ENCODE measurements at regions not wholly inside any gene's neighbourhood (a gene's known extent, or its start where the extent isn't known, plus 50 kb on each side); places are given as distances from the start of the nearest gene placed in this dataset.

GRCh38 chr22:34489861-34490260 lies 569.6 kb upstream of the LARGE1 start:
- DNase-seq = no peak
- Mint-ChIP-seq H3K27ac (no peak overlapping the region), H3K4me1 (no peaks in the 10 kb centered on the region), H3K4me3 (no peak overlapping the region), H3K27me3 (no peaks in the 10 kb centered on the region), H3K9me3 (peaks cover 2 to 10% (median 6%) of the 10 kb centered on the region in 5 donors), H3K36me3 (no peaks in the 10 kb centered on the region)
- CTCF ChIA-PET = no interaction called here
- H3K27ac ChIP-seq (ENCODE audit: low read depth, low read length) = no peak overlapping the region
- H3K27me3 ChIP-seq (ENCODE audit: insufficient read depth, low read length, poor library complexity, severe bottlenecking) = no peaks in the 10 kb centered on the region
- H3K4me1 ChIP-seq (ENCODE audit: insufficient read depth, low read length) = no peaks in the 10 kb centered on the region
- POLR2A ChIA-PET = no interaction called here
- no peaks in the 10 kb centered on the region for H3K9me3 ChIP-seq (ENCODE audit: low read length)
- H3K36me3 ChIP-seq (ENCODE audit: insufficient read depth, low read length) = no peaks in the 10 kb centered on the region
- no peak overlapping the region for H3K4me3 ChIP-seq (ENCODE audit: low read length)

GRCh38 chr22:34490886-34491285 lies 570.6 kb upstream of the LARGE1 start:
- Histone ChIP-seq H3K4me3 (ENCODE audit: low read length) (no peak overlapping the region), H3K4me1 (ENCODE audit: insufficient read depth, low read length) (no peaks in the 10 kb centered on the region), H3K27me3 (ENCODE audit: insufficient read depth, low read length, poor library complexity, severe bottlenecking) (no peaks in the 10 kb centered on the region), H3K9me3 (ENCODE audit: low read length) (no peaks in the 10 kb centered on the region), H3K27ac (ENCODE audit: low read depth, low read length) (no peak overlapping the region), H3K36me3 (ENCODE audit: insufficient read depth, low read length) (no peaks in the 10 kb centered on the region)
- Mint-ChIP-seq H3K36me3 (no peaks in the 10 kb centered on the region), H3K4me1 (no peaks in the 10 kb centered on the region), H3K27me3 (no peaks in the 10 kb centered on the region), H3K9me3 (peaks cover 2 to 11% (median 6%) of the 10 kb centered on the region in 5 donors), H3K27ac (no peak overlapping the region), H3K4me3 (no peak overlapping the region)
- no peak for DNase-seq
- ChIA-PET POLR2A (no interaction called here), CTCF (no interaction called here)

- H3K9me3 ChIP-seq (ENCODE audit: low read length) = no peaks in the 10 kb centered on the region
- Mint-ChIP-seq H3K4me1 (no peaks in the 10 kb centered on the region), H3K4me3 (no peak overlapping the region), H3K27ac (no peak overlapping the region), H3K36me3 (no peaks in the 10 kb centered on the region), H3K27me3 (no peaks in the 10 kb centered on the region), H3K9me3 (peaks cover 2 to 13% (median 6%) of the 10 kb centered on the region in 5 donors)
- ChIA-PET POLR2A (no interaction called here), CTCF (no interaction called here)
- no peak for DNase-seq
- no peaks in the 10 kb centered on the region for H3K27me3 ChIP-seq (ENCODE audit: insufficient read depth, low read length, poor library complexity, severe bottlenecking)
- H3K4me3 ChIP-seq (ENCODE audit: low read length) = no peak overlapping the region
- no peaks in the 10 kb centered on the region for H3K36me3 ChIP-seq (ENCODE audit: insufficient read depth, low read length)
- no peaks in the 10 kb centered on the region for H3K4me1 ChIP-seq (ENCODE audit: insufficient read depth, low read length)
- no peak overlapping the region for H3K27ac ChIP-seq (ENCODE audit: low read depth, low read length)
Observed at GRCh38 chr22:34493486-34493885, 572.5 kb upstream of the ISX start.

- Mint-ChIP-seq H3K4me3 (no peak overlapping the region), H3K36me3 (no peaks in the 10 kb centered on the region), H3K9me3 (peaks cover 0 to 6% (median 2%) of the 10 kb centered on the region in 5 donors)
Observed at GRCh38 chr22:34501366-34501965, 564.5 kb upstream of the ISX start.

GRCh38 chr22:34502821-34503220 lies 563.1 kb upstream of the ISX start:
- Mint-ChIP-seq H3K27ac (no peak overlapping the region), H3K27me3 (no peaks in the 10 kb centered on the region), H3K4me3 (no peak overlapping the region), H3K4me1 (no peaks in the 10 kb centered on the region), H3K36me3 (no peaks in the 10 kb centered on the region), H3K9me3 (peaks cover 0 to 6% (median 3%) of the 10 kb centered on the region in 5 donors)
- H3K4me1 ChIP-seq (ENCODE audit: insufficient read depth, low read length) = no peaks in the 10 kb centered on the region
- no peaks in the 10 kb centered on the region for H3K27me3 ChIP-seq (ENCODE audit: insufficient read depth, low read length, poor library complexity, severe bottlenecking)
- no peak for DNase-seq
- H3K27ac ChIP-seq (ENCODE audit: low read depth, low read length) = no peak overlapping the region
- no peaks in the 10 kb centered on the region for H3K36me3 ChIP-seq (ENCODE audit: insufficient read depth, low read length)
- ChIA-PET CTCF (no interaction called here), POLR2A (no interaction called here)
- H3K4me3 ChIP-seq (ENCODE audit: low read length) = no peak overlapping the region
- H3K9me3 ChIP-seq (ENCODE audit: low read length) = no peaks in the 10 kb centered on the region

More at GRCh38 chr22:34501366-34501965, 564.5 kb upstream of the ISX start:
- H3K9me3 ChIP-seq (ENCODE audit: low read length) = no peaks in the 10 kb centered on the region
- DNase-seq = no peak
- Mint-ChIP-seq H3K27me3 (no peaks in the 10 kb centered on the region), H3K27ac (no peak overlapping the region), H3K4me1 (no peaks in the 10 kb centered on the region)
- H3K27me3 ChIP-seq (ENCODE audit: insufficient read depth, low read length, poor library complexity, severe bottlenecking) = no peaks in the 10 kb centered on the region
- no peak overlapping the region for H3K4me3 ChIP-seq (ENCODE audit: low read length)
- no peak overlapping the region for H3K27ac ChIP-seq (ENCODE audit: low read depth, low read length)
- POLR2A ChIA-PET = no interaction called here
- no peaks in the 10 kb centered on the region for H3K36me3 ChIP-seq (ENCODE audit: insufficient read depth, low read length)
- no peaks in the 10 kb centered on the region for H3K4me1 ChIP-seq (ENCODE audit: insufficient read depth, low read length)
- CTCF ChIA-PET = no interaction called here

- POLR2A ChIA-PET = no interaction called here
- CTCF ChIA-PET = no interaction called here
- no peak overlapping the region for H3K4me3 Mint-ChIP-seq
- peaks cover 0 to 9% (median 4%) of the 10 kb centered on the region in 5 donors for H3K9me3 Mint-ChIP-seq
- DNase-seq = no peak
- Histone ChIP-seq H3K27ac (ENCODE audit: low read depth, low read length) (no peak overlapping the region), H3K27me3 (ENCODE audit: insufficient read depth, low read length, poor library complexity, severe bottlenecking) (no peaks in the 10 kb centered on the region), H3K36me3 (ENCODE audit: insufficient read depth, low read length) (no peaks in the 10 kb centered on the region), H3K9me3 (ENCODE audit: low read length) (no peaks in the 10 kb centered on the region), H3K4me3 (ENCODE audit: low read length) (no peak overlapping the region), H3K4me1 (ENCODE audit: insufficient read depth, low read length) (no peaks in the 10 kb centered on the region)
- H3K4me1 Mint-ChIP-seq = no peaks in the 10 kb centered on the region
- peaks cover 0 to 2% of the 10 kb centered on the region in 2 donors for H3K27me3 Mint-ChIP-seq
- no peaks in the 10 kb centered on the region for H3K36me3 Mint-ChIP-seq
- no peak overlapping the region for H3K27ac Mint-ChIP-seq
Observed at GRCh38 chr22:34508797-34509196, 557.2 kb upstream of the ISX start.

GRCh38 chr22:34526681-34527080 lies 539.3 kb upstream of the ISX start:
- Histone ChIP-seq H3K4me1 (ENCODE audit: insufficient read depth, low read length) (no peaks in the 10 kb centered on the region), H3K27me3 (ENCODE audit: insufficient read depth, low read length, poor library complexity, severe bottlenecking) (no peaks in the 10 kb centered on the region), H3K36me3 (ENCODE audit: insufficient read depth, low read length) (no peaks in the 10 kb centered on the region), H3K4me3 (ENCODE audit: low read length) (no peak overlapping the region), H3K27ac (ENCODE audit: low read depth, low read length) (no peak overlapping the region), H3K9me3 (ENCODE audit: low read length) (no peaks in the 10 kb centered on the region)
- Mint-ChIP-seq H3K4me3 (no peak overlapping the region), H3K9me3 (peaks cover 0 to 2% (median 0%) of the 10 kb centered on the region in 5 donors), H3K27me3 (no peaks in the 10 kb centered on the region), H3K36me3 (no peaks in the 10 kb centered on the region), H3K4me1 (no peaks in the 10 kb centered on the region), H3K27ac (no peak overlapping the region)
- CTCF ChIA-PET = no interaction called here
- POLR2A ChIA-PET = no interaction called here
- DNase-seq = no peak

GRCh38 chr22:34534101-34534500 lies 531.9 kb upstream of the ISX start:
- peaks cover 0 to 6% (median 0%) of the 10 kb centered on the region in 5 donors for H3K9me3 Mint-ChIP-seq
- H3K4me1 Mint-ChIP-seq = no peaks in the 10 kb centered on the region
- no peaks in the 10 kb centered on the region for H3K9me3 ChIP-seq (ENCODE audit: low read length)
- DNase-seq = no peak
- no peaks in the 10 kb centered on the region for H3K36me3 Mint-ChIP-seq
- H3K27ac Mint-ChIP-seq = no peak overlapping the region
- H3K4me1 ChIP-seq (ENCODE audit: insufficient read depth, low read length) = no peaks in the 10 kb centered on the region
- no peak overlapping the region for H3K4me3 Mint-ChIP-seq
- H3K27me3 ChIP-seq (ENCODE audit: insufficient read depth, low read length, poor library complexity, severe bottlenecking) = no peaks in the 10 kb centered on the region
- CTCF ChIA-PET = no interaction called here
- no peaks in the 10 kb centered on the region for H3K36me3 ChIP-seq (ENCODE audit: insufficient read depth, low read length)
- no peak overlapping the region for H3K4me3 ChIP-seq (ENCODE audit: low read length)
- POLR2A ChIA-PET = no interaction called here
- H3K27ac ChIP-seq (ENCODE audit: low read depth, low read length) = no peak overlapping the region
- H3K27me3 Mint-ChIP-seq = no peaks in the 10 kb centered on the region

- Mint-ChIP-seq H3K4me3 (no peak overlapping the region), H3K27me3 (no peaks in the 10 kb centered on the region), H3K9me3 (peaks cover 3 to 11% (median 5%) of the 10 kb centered on the region in 5 donors), H3K27ac (no peak overlapping the region), H3K36me3 (no peaks in the 10 kb centered on the region), H3K4me1 (no peaks in the 10 kb centered on the region)
- CTCF ChIA-PET = no interaction called here
- Histone ChIP-seq H3K9me3 (ENCODE audit: low read length) (no peaks in the 10 kb centered on the region), H3K36me3 (ENCODE audit: insufficient read depth, low read length) (no peaks in the 10 kb centered on the region), H3K4me1 (ENCODE audit: insufficient read depth, low read length) (no peaks in the 10 kb centered on the region), H3K27ac (ENCODE audit: low read depth, low read length) (no peak overlapping the region), H3K27me3 (ENCODE audit: insufficient read depth, low read length, poor library complexity, severe bottlenecking) (no peaks in the 10 kb centered on the region), H3K4me3 (ENCODE audit: low read length) (no peak overlapping the region)
- DNase-seq = no peak
- POLR2A ChIA-PET = no interaction called here
Observed at GRCh38 chr22:34567367-34567766, 498.6 kb upstream of the ISX start.
